ENCODE measurements at regions not wholly inside any gene's neighbourhood (a gene's known extent, or its start where the extent isn't known, plus 50 kb on each side); places are given as distances from the start of the nearest gene placed in this dataset.
"Not testable (repeated sequence)": the region's sequence is repeated elsewhere in the genome, so short reads cannot be mapped to it uniquely, and the experiment has no call there.

GRCh38 chr4:103842076-103842475 is 122.3 kb upstream of the TACR3 start:
- no peak for DNase-seq

- DNase-seq: not testable (repeated sequence)
Measured at GRCh38 chr4:103810308-103810707, 90.5 kb upstream of the TACR3 start.

GRCh38 chr4:103802766-103803165 is 83.0 kb upstream of the TACR3 start:
- DNase-seq: no peak

- no peak for DNase-seq
Measured at GRCh38 chr4:103787057-103787456, 67.3 kb upstream of the TACR3 start.

GRCh38 chr4:103786593-103786992 is 66.8 kb upstream of the TACR3 start:
- no peak for DNase-seq

- no peak for DNase-seq
Measured at GRCh38 chr4:103786014-103786413, 66.2 kb upstream of the TACR3 start.

GRCh38 chr4:103778221-103778620 is 58.4 kb upstream of the TACR3 start:
- no peak for DNase-seq

- DNase-seq: no peak
Measured at GRCh38 chr4:103774326-103774825, 54.6 kb upstream of the TACR3 start.

- no peak for DNase-seq
Measured at GRCh38 chr4:103773691-103774231, 54.0 kb upstream of the TACR3 start.
